Tibial nerve (tissue), 4 donors: ENCODE measurements at regions not wholly inside any gene's neighbourhood (a gene's known extent, or its start where the extent isn't known, plus 50 kb on each side); places are given as distances from the start of the nearest gene placed in this dataset.

Experiments
- DNase-seq, 2 donors: peaks; one replicate each; pipeline ENCODE4 v3.0.0-alpha.2; 2019; ENCODE audit warnings: low spot score in 2 of 2
- H3K27ac ChIP-seq, 4 donors: fragments of 200-600 bp; sonication (generic) in 3 of 4; one replicate each; pipeline ENCODE4 v1.5.1; 2017 to 2019; ENCODE audit warnings: mild to moderate bottlenecking in 1 of 4
- H3K27me3 ChIP-seq, 2 donors: fragments of 200-600 bp; sonication (generic) in 1 of 2; one replicate each; pipeline versions ENCODE4 v1.5.1 to v1.6.0; 2017 to 2019
- H3K36me3 ChIP-seq, 3 donors: fragments of 200-600 bp; sonication (generic); one replicate each; pipeline ENCODE4 v1.5.1; 2018 to 2019
- H3K4me1 ChIP-seq, 4 donors: fragments of 200-600 bp; sonication (generic) in 3 of 4; one replicate each; pipeline ENCODE4 v1.5.1; 2017 to 2019
- H3K4me3 ChIP-seq, 4 donors: fragments of 200-600 bp; sonication (generic) in 3 of 4; one replicate each; pipeline ENCODE4 v1.5.1; 2017 to 2019; ENCODE audit warnings: mild to moderate bottlenecking in 1 of 4, moderate library complexity in 1 of 4
- H3K9me3 ChIP-seq, 4 donors: fragments of 200-600 bp; sonication (generic) in 3 of 4; one replicate each; pipeline ENCODE4 v1.5.1; 2017 to 2019
- CTCF ChIP-seq, 5 experiments: fragments of 200-600 bp in 3 of 5; fragments of 450-650 bp in 2 of 5; sonication (generic) in 3 of 5; IDR thresholded peaks; one replicate each; pipeline ENCODE4 v1.5.1; 2016 to 2019; ENCODE audit warnings: antibody characterized with exemption in 5 of 5, mild to moderate bottlenecking in 3 of 5, moderate library complexity in 2 of 5
- EP300 ChIP-seq, 2 donors: sonication (generic); formaldehyde crosslinking; IDR thresholded peaks; one replicate each; pipeline ENCODE4 v1.6.1; 2017; ENCODE audit warnings: antibody characterized with exemption in 2 of 2, mild to moderate bottlenecking in 1 of 2
- POLR2A ChIP-seq, 2 donors: fragments of 450-650 bp; IDR thresholded peaks; one replicate each; pipeline ENCODE4 v1.6.1; 2017; ENCODE audit warnings: antibody characterized with exemption in 2 of 2, mild to moderate bottlenecking in 2 of 2, moderate library complexity in 2 of 2
- WGBS, 2 donors: methylation state at CpG; one replicate each; pipeline ENCODE4 v1.1.5; 2018; 5-methylcytosine and 5-hydroxymethylcytosine counted together

- peaks cover 0 to 3% (median 0%) of the 10 kb centered on the region in 4 donors for H3K9me3 ChIP-seq
- no peak overlapping the region for H3K27ac ChIP-seq
- no peaks in the 10 kb centered on the region for H3K36me3 ChIP-seq
- WGBS, 2 donors, result 88 to 90% methylated on average over 13 of the region's 13 CpGs
- peaks cover 0 to 4% (median 0%) of the 10 kb centered on the region in 4 donors for H3K4me1 ChIP-seq
- no peak for TF ChIP-seq POLR2A (IDR thresholded peaks at IDR 0.05)
- TF ChIP-seq EP300 (IDR thresholded peaks at IDR 0.05), result no peak
- no peak for TF ChIP-seq CTCF (IDR thresholded peaks at IDR 0.05)
- DNase-seq, result no peak
- H3K27me3 ChIP-seq, result no peaks in the 10 kb centered on the region
- H3K4me3 ChIP-seq, result no peak overlapping the region
Observed at GRCh38 chr14:101017806-101018560, 114.5 kb upstream of the RTL1 start.

- H3K27me3 ChIP-seq, result no peaks in the 10 kb centered on the region
Observed at GRCh38 chr14:101018561-101019290, 115.2 kb upstream of the RTL1 start.

GRCh38 chr14:101019541-101019940 is 116.0 kb upstream of the RTL1 start:
- H3K4me3 ChIP-seq, result no peak overlapping the region
- 91 to 96% methylated on average over 2 of the region's 2 CpGs for WGBS, 2 donors
- H3K27ac ChIP-seq, result no peak overlapping the region
- DNase-seq, result no peak
- peaks cover 0 to 4% (median 0%) of the 10 kb centered on the region in 4 donors for H3K4me1 ChIP-seq
- H3K36me3 ChIP-seq, result no peaks in the 10 kb centered on the region
- H3K9me3 ChIP-seq, result no peaks in the 10 kb centered on the region
- H3K27me3 ChIP-seq, result no peaks in the 10 kb centered on the region
- TF ChIP-seq EP300 (IDR thresholded peaks at IDR 0.05) (no peak), POLR2A (IDR thresholded peaks at IDR 0.05) (no peak), CTCF (IDR thresholded peaks at IDR 0.05) (no peak)

More at GRCh38 chr14:101018561-101019290, 115.2 kb upstream of the RTL1 start:
- no peak overlapping the region for H3K4me3 ChIP-seq
- TF ChIP-seq POLR2A (IDR thresholded peaks at IDR 0.05) (no peak), CTCF (IDR thresholded peaks at IDR 0.05) (no peak), EP300 (IDR thresholded peaks at IDR 0.05) (no peak)
- 95 to 96% methylated on average over 13 of the region's 13 CpGs for WGBS, 2 donors
- H3K9me3 ChIP-seq, result peaks cover 0 to 3% (median 0%) of the 10 kb centered on the region in 4 donors
- no peaks in the 10 kb centered on the region for H3K36me3 ChIP-seq
- H3K27ac ChIP-seq, result no peak overlapping the region
- no peak for DNase-seq
- H3K4me1 ChIP-seq, result peaks cover 0 to 4% (median 0%) of the 10 kb centered on the region in 4 donors

- Histone ChIP-seq H3K27ac (no peak overlapping the region), H3K9me3 (no peaks in the 10 kb centered on the region), H3K36me3 (no peaks in the 10 kb centered on the region), H3K4me1 (peaks cover 0 to 4% (median 0%) of the 10 kb centered on the region in 4 donors), H3K27me3 (no peaks in the 10 kb centered on the region), H3K4me3 (no peak overlapping the region)
- DNase-seq, result no peak
- TF ChIP-seq EP300 (IDR thresholded peaks at IDR 0.05) (no peak), POLR2A (IDR thresholded peaks at IDR 0.05) (no peak), CTCF (IDR thresholded peaks at IDR 0.05) (no peak)
- 93% methylated on average over 8 of the region's 8 CpGs for WGBS, 2 donors
Observed at GRCh38 chr14:101019990-101020710, 116.6 kb upstream of the RTL1 start.
